LNCAP (cell line): ENCODE measurements at regions not wholly inside any gene's neighbourhood (a gene's known extent, or its start where the extent isn't known, plus 50 kb on each side); places are given as distances from the start of the nearest gene placed in this dataset.

ENCODE experiments used
- CTCF ChIP-seq: fragments of 450-650 bp; IDR thresholded peaks from 2 replicates; pipeline ENCODE4 v1.5.1; 2017; ENCODE audit warnings: mild to moderate bottlenecking

GRCh38 chr22:25281675-25282345, 62.4 kb downstream of the CRYBB2 start:
- TF ChIP-seq CTCF, result no peak

DNA sequence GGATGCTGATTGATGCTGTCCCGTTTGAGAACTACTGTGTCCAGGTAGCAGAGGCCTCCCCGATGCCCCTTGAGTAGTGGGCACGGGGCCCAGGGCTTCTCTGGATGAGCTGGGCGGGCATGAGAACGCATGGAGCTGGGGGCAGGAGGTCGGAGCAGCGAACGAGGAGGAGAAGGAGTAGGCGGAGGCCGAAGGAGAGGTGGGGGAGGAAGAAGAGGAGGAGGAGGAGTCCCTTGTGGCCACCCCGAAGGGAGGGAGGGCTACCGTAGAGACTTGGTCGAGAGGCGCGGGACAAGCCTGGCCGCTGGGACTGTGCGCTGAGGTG, 62.9 kb downstream of the CRYBB2 start:
- TF ChIP-seq CTCF, result no peak

- TF ChIP-seq CTCF, result no peak
Observed at GRCh38 chr22:25282671-25283561, 63.5 kb downstream of the CRYBB2 start.

GRCh38 chr22:25318081-25318823, 98.8 kb downstream of the CRYBB2 start:
- no peak for TF ChIP-seq CTCF

GRCh38 chr22:25327018-25327755, 107.7 kb downstream of the CRYBB2 start:
- no peak for TF ChIP-seq CTCF

- no peak for TF ChIP-seq CTCF
Observed at GRCh38 chr22:25331050-25331449, 111.6 kb downstream of the CRYBB2 start.

DNA sequence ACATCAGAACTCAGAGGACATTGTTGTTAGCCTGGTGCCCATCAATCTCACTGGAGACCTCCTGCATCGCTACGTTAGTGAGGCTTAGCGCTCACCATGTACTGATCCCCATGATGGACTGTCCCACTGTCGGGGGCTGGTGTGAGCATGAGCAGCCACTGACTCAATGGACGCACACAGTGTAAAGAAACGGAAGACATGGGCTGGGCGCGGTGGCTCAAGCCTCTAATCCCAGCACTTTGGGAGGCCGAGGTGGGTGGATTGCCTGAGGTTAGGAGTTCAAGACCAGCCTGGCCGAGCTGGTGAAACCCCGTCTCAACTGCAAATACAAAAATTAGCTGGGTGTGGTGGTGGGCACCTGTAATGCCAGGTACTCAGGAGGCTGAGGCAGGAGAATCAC, 112.9 kb downstream of the CRYBB2 start:
- no peak for TF ChIP-seq CTCF
